K562 (cell line): ENCODE measurements at regions not wholly inside any gene's neighbourhood (a gene's known extent, or its start where the extent isn't known, plus 50 kb on each side); places are given as distances from the start of the nearest gene placed in this dataset.

Experiments
- CTCF ChIP-seq, 3 experiments: IDR thresholded peaks in 2 of 3; conservative IDR thresholded peaks in 1 of 3; 2 replicates each; pipeline ENCODE4 v1.5.1; 2011 to 2012; ENCODE audit warnings: low read length in 3 of 3, mild to moderate bottlenecking in 3 of 3, control low read depth in 2 of 3, improper control_type of control experiment in 1 of 3, inconsistent platforms in 1 of 3, low read depth in 1 of 3, mixed read lengths in 1 of 3, moderate library complexity in 1 of 3; ENCODE audit not compliant: insufficient read depth in 2 of 3
- E2F5 ChIP-seq: sonication (generic); formaldehyde crosslinking; IDR thresholded peaks from 2 replicates; pipeline ENCODE4 v1.8.0; 2022; ENCODE audit warnings: mild to moderate bottlenecking, missing genetic modification reagents
- GABPA ChIP-seq: fragments of 200-800 bp; sonication (Bioruptor generic); conservative IDR thresholded peaks from 2 replicates; pipeline ENCODE4 v1.6.1; 2016; ENCODE audit warnings: low read depth, missing genetic modification characterization, missing compliant biosample characterization
- HLTF ChIP-seq: fragments of 450-650 bp; IDR thresholded peaks from 2 replicates; pipeline ENCODE4 v1.6.1; 2016
- JUN ChIP-seq, 2 experiments: sonication (generic) in 1 of 2; formaldehyde crosslinking in 1 of 2; IDR thresholded peaks; 2 replicates each; pipeline versions ENCODE4 v1.6.1 to v1.8.0; 2012 to 2022; ENCODE audit warnings: borderline replicate concordance in 2 of 2, mild to moderate bottlenecking in 2 of 2, improper control_type of control experiment in 1 of 2, low read depth in 1 of 2, low read length in 1 of 2, missing genetic modification reagents in 1 of 2
- MEIS2 ChIP-seq: fragments of 450-650 bp; IDR thresholded peaks from 2 replicates; pipeline ENCODE4 v1.6.1; 2014; ENCODE audit warnings: mild to moderate bottlenecking; ENCODE audit not compliant: partially characterized antibody
- POLR2A ChIP-seq: fragments of 450-650 bp; conservative IDR thresholded peaks from 2 replicates; pipeline ENCODE4 v1.6.1; 2016
- RFX1 ChIP-seq: fragments of 450-650 bp; IDR thresholded peaks from 2 replicates; pipeline ENCODE4 v1.6.1; 2016; ENCODE audit warnings: mild to moderate bottlenecking, moderate library complexity
- RFX5 ChIP-seq: IDR thresholded peaks from 2 replicates; pipeline ENCODE4 v1.6.1; 2011; ENCODE audit warnings: low read depth, mild to moderate bottlenecking, improper control_type of control experiment, low read length
- SMARCB1 ChIP-seq: IDR thresholded peaks from 2 replicates; pipeline ENCODE4 v1.6.1; 2011; ENCODE audit warnings: improper control_type of control experiment, low read depth; ENCODE audit not compliant: insufficient read length

GRCh38 chr2:66080127-66080526 lies 354.8 kb upstream of the MEIS1 start:
- TF ChIP-seq GABPA (no peak), RFX1 (no peak), POLR2A (no peak), MEIS2 (no peak), RFX5 (no peak), SMARCB1 (no peak), E2F5 (CRISPR knock-in tag) (no peak), CTCF (IDR thresholded peaks at IDR 0.05 in 2 of 3, conservative IDR thresholded peaks at IDR 0.05 in 1 of 3; ENCODE audit: insufficient read depth in 2 of 3, low read depth in 1 of 3, low read length in 3 of 3) (no peak), HLTF (no peak), JUN (IDR thresholded peaks at IDR 0.05; ENCODE audit: borderline replicate concordance, low read depth, low read length) (no peak), JUN (CRISPR knock-in tag; IDR thresholded peaks at IDR 0.05; ENCODE audit: borderline replicate concordance) (no peak)
